Prostate gland (tissue), 2 donors: ENCODE measurements at regions not wholly inside any gene's neighbourhood (a gene's known extent, or its start where the extent isn't known, plus 50 kb on each side); places are given as distances from the start of the nearest gene placed in this dataset.
A peak's percentile ranks its signal among the peaks of the same experiment; 100 is the strongest.

Experiments
- DNase-seq: peaks from one replicate; pipeline ENCODE4 v3.0.0-alpha.2; 2019; ENCODE audit warnings: low spot score
- H3K27ac ChIP-seq, 2 donors: fragments of 200-600 bp; sonication (generic); 2 replicates each; pipeline ENCODE4 v1.5.1; 2017 to 2019
- H3K27me3 ChIP-seq: fragments of 200-600 bp; sonication (generic); replicated peaks from 2 replicates; pipeline ENCODE4 v1.5.1; 2019; ENCODE audit not compliant: insufficient read depth
- H3K36me3 ChIP-seq, 2 donors: fragments of 200-600 bp; sonication (generic); 1 replicate in 1 of 2; 2 replicates in 1 of 2; pipeline versions ENCODE4 v1.5.1 to v1.8.1; 2017 to 2019
- H3K4me1 ChIP-seq: fragments of 200-600 bp; sonication (generic); replicated peaks from 2 replicates; pipeline ENCODE4 v1.5.1; 2019
- H3K4me3 ChIP-seq, 2 donors: fragments of 200-600 bp; sonication (generic); 2 replicates each; pipeline ENCODE4 v1.5.1; 2017 to 2019
- H3K9me3 ChIP-seq: fragments of 200-600 bp; sonication (generic); 2 replicates; pipeline ENCODE4 v1.5.1; 2017
- CTCF ChIP-seq, 4 experiments: fragments of 200-600 bp in 2 of 4; fragments of 450-650 bp in 2 of 4; sonication (generic) in 2 of 4; IDR thresholded peaks; 1 replicate in 3 of 4; 2 replicates in 1 of 4; pipeline ENCODE4 v1.5.1; 2016 to 2019; ENCODE audit warnings: antibody characterized with exemption in 4 of 4, mild to moderate bottlenecking in 2 of 4, moderate library complexity in 2 of 4
- POLR2A ChIP-seq: fragments of 450-650 bp; IDR thresholded peaks from one replicate; pipeline ENCODE4 v1.6.1; 2016; ENCODE audit warnings: antibody characterized with exemption, mild to moderate bottlenecking
- POLR2AphosphoS5 ChIP-seq: sonication (generic); formaldehyde crosslinking; IDR thresholded peaks from one replicate; pipeline ENCODE4 v1.6.1; 2017; ENCODE audit warnings: antibody characterized with exemption
- WGBS: methylation state at CpG from one replicate; pipeline ENCODE4 v1.1.5; 2018; 5-methylcytosine and 5-hydroxymethylcytosine counted together
- intact Hi-C: fragments of 100-400 bp; cut with DNase I; formaldehyde crosslinking; loops from one replicate; pipeline ENCODE4 v1.14.2; 2022

DNA sequence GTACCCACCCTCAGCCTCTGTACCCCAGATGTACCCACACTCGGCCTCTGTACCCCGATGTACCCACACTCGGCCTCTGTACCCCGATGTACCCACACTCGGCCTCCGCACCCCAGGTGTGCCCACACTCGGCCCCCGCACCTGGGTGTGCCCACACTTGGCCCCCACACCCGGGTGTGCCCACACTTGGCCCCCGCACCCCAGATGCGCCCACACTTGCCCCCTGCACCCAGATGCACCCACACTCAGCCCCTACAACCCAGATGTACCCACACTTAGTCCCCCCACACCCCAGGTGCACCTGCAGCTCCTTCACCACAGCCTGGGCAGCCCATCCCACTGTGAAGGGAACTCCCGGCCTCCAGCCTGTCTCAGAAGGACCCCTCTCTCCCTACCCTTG, 69.7 kb downstream of the PEX11G start:
- Histone ChIP-seq H3K4me1 (peaks cover 3% of the 10 kb centered on the region), H3K27ac (no peak overlapping the region), H3K36me3 (no peaks in the 10 kb centered on the region), H3K9me3 (no peaks in the 10 kb centered on the region), H3K27me3 (no peaks in the 10 kb centered on the region), H3K4me3 (no peak overlapping the region)
- no peak for DNase-seq
- 92% methylated on average over 12 of the region's 12 CpGs for whole genome bisulfite sequencing
- TF ChIP-seq CTCF (IDR thresholded peaks at IDR 0.05) = no peak
- TF ChIP-seq POLR2AphosphoS5 = no peak
- no peak for TF ChIP-seq POLR2A
- intact Hi-C loops = no loop called here

GRCh38 chr19:7419777-7420439, 68.9 kb downstream of the PEX11G start:
- H3K9me3 ChIP-seq = no peaks in the 10 kb centered on the region
- DNase-seq = no peak
- no peaks in the 10 kb centered on the region for H3K27me3 ChIP-seq
- no peak overlapping the region for H3K27ac ChIP-seq
- no peaks in the 10 kb centered on the region for H3K36me3 ChIP-seq
- peaks cover 3% of the 10 kb centered on the region for H3K4me1 ChIP-seq
- WGBS = 94% methylated on average over 10 of the region's 10 CpGs
- no peak for TF ChIP-seq POLR2AphosphoS5
- no peak for TF ChIP-seq CTCF (IDR thresholded peaks at IDR 0.05)
- no peak for TF ChIP-seq POLR2A
- H3K4me3 ChIP-seq = no peak overlapping the region
- intact Hi-C loops = no loop called here

GRCh38 chr19:7421941-7422744, 66.7 kb downstream of the PEX11G start:
- WGBS = 53% methylated on average over 17 of the region's 17 CpGs
- no peaks in the 10 kb centered on the region for H3K27me3 ChIP-seq
- H3K9me3 ChIP-seq = no peaks in the 10 kb centered on the region
- TF ChIP-seq POLR2AphosphoS5 = peak; percentile 81
- no peak for TF ChIP-seq CTCF (IDR thresholded peaks at IDR 0.05)
- intact Hi-C loops = no loop called here
- H3K4me1 ChIP-seq = peaks cover 3% of the 10 kb centered on the region
- H3K36me3 ChIP-seq = no peaks in the 10 kb centered on the region
- no peak overlapping the region for H3K4me3 ChIP-seq
- DNase-seq = peak; percentile 58
- peak overlapping the region in 1 of 2 donors; percentile 54 for H3K27ac ChIP-seq
